ENCODE measurements at regions not wholly inside any gene's neighbourhood (a gene's known extent, or its start where the extent isn't known, plus 50 kb on each side); places are given as distances from the start of the nearest gene placed in this dataset.

GRCh38 chr4:159433337-159433736 is 330.5 kb downstream of the RAPGEF2 start:
- POLR2A ChIA-PET (ENCODE audit: partially characterized antibody): no interaction called here
- CTCF ChIA-PET (ENCODE audit: partially characterized antibody): interaction anchor here (1.2 kb wide), 1 partner anchor 13 kb away, joined by 6 read pairs; no protein-coding TSS in a partner anchor
- H4K91ac ChIP-seq (replicated peaks; ENCODE audit: insufficient read length, low read length): no peak overlapping the region
- TF ChIP-seq USF2 (IDR thresholded peaks at IDR 0.05; ENCODE audit: low read length) (no peak), KDM4A (IDR thresholded peaks at IDR 0.05; ENCODE audit: low read depth, low read length, severe bottlenecking) (no peak), SRF (IDR thresholded peaks at IDR 0.05; ENCODE audit: low read depth, low read length) (no peak), CREB1 (IDR thresholded peaks at IDR 0.05) (no peak), CTCF (IDR thresholded peaks at IDR 0.05; ENCODE audit: control extremely low read depth in 1 of 3, insufficient read depth in 1 of 3, low read depth in 1 of 3, low read length in 3 of 3) (no peak), POLR2AphosphoS5 (IDR thresholded peaks at IDR 0.05; ENCODE audit: low read depth, low read length) (no peak), MAFK (IDR thresholded peaks at IDR 0.05; ENCODE audit: low read depth, low read length) (no peak), NRF1 (IDR thresholded peaks at IDR 0.05; ENCODE audit: low read depth, low read length) (no peak), CHD2 (IDR thresholded peaks at IDR 0.05; ENCODE audit: low read length) (no peak), CBX5 (IDR thresholded peaks at IDR 0.05; ENCODE audit: low read depth, low read length) (no peak), NANOG (IDR thresholded peaks at IDR 0.05; ENCODE audit: insufficient read depth, low read depth, low read length, poor library complexity, severe bottlenecking) (no peak), BRCA1 (IDR thresholded peaks at IDR 0.05; ENCODE audit: low read depth, low read length) (no peak)

More at GRCh38 chr4:159433337-159433736, 330.5 kb downstream of the RAPGEF2 start:
- Histone ChIP-seq H4K5ac (ENCODE audit: insufficient read length, low read depth, low read length) (no peak overlapping the region), H2BK5ac (ENCODE audit: low read depth, low read length) (no peak overlapping the region), H3K56ac (replicated peaks; ENCODE audit: insufficient read length, low read depth, low read length) (no peak overlapping the region), H4K8ac (ENCODE audit: extremely low read depth, insufficient read depth, low read length) (no peak overlapping the region), H3K4me3 (ENCODE audit: extremely low read depth in 1 of 4, insufficient read depth in 2 of 4, low read depth in 3 of 4, low read length in 4 of 4) (no peak overlapping the region), H3K36me3 (ENCODE audit: control insufficient read depth in 2 of 4, insufficient read depth in 4 of 4, low read length in 3 of 4) (no peaks in the 10 kb centered on the region), H3K18ac (ENCODE audit: extremely low read depth, low read length) (no peak overlapping the region), H3K9ac (replicated peaks in 1 of 4; ENCODE audit: extremely low read depth in 1 of 4, low read depth in 3 of 4, low read length in 3 of 4) (no peak overlapping the region), H3K9me3 (ENCODE audit: insufficient read depth in 2 of 2, low read depth in 1 of 2, low read length in 1 of 2) (no peaks in the 10 kb centered on the region), H2AFZ (ENCODE audit: low read length) (no peak overlapping the region), H3K4me2 (ENCODE audit: insufficient read depth in 1 of 2, low read depth in 2 of 2, low read length in 2 of 2) (no peak overlapping the region), H2BK15ac (ENCODE audit: low read length) (no peak overlapping the region), H3K23me2 (ENCODE audit: low read depth, low read length) (peaks cover 2% of the 10 kb centered on the region; the same call in 1 of the 2 replicates), H3K79me2 (ENCODE audit: control insufficient read depth in 1 of 2, insufficient read depth in 2 of 2, low read length in 2 of 2) (no peaks in the 10 kb centered on the region), H2BK12ac (ENCODE audit: low read depth, low read length) (no peak overlapping the region), H3K23ac (ENCODE audit: insufficient read length) (no peak overlapping the region), H3K27me3 (replicated peaks in 1 of 4; ENCODE audit: control insufficient read depth in 3 of 4, extremely low read depth in 1 of 4, insufficient read depth in 3 of 4, low read length in 3 of 4) (no peaks in the 10 kb centered on the region), H2AK5ac (ENCODE audit: low read depth, low read length) (no peak overlapping the region), H3K4ac (replicated peaks; ENCODE audit: insufficient read length, low read depth, low read length) (no peak overlapping the region), H3K4me1 (replicated peaks in 1 of 4; ENCODE audit: control insufficient read depth in 3 of 4, insufficient read depth in 4 of 4, low read length in 3 of 4) (no peaks in the 10 kb centered on the region), H3K14ac (ENCODE audit: insufficient read length) (no peak overlapping the region), H3K27ac (ENCODE audit: low read depth, low read length) (no peak overlapping the region), H2BK120ac (replicated peaks; ENCODE audit: low read depth, low read length) (no peak overlapping the region), H2BK20ac (ENCODE audit: low read length) (no peak overlapping the region), H4K20me1 (replicated peaks in 1 of 2; ENCODE audit: control insufficient read depth in 1 of 2, insufficient read depth in 2 of 2, low read length in 2 of 2) (no peaks in the 10 kb centered on the region), H3K79me1 (ENCODE audit: low read depth, low read length) (no peaks in the 10 kb centered on the region)
- 89% methylated on average over 3 of the region's 3 CpGs; no CpG with 5 or more reads in 1 of the 2 experiments for WGBS, 2 experiments (ENCODE audit: extremely low coverage in 1 of 2, insufficient coverage in 1 of 2, insufficient read length in 1 of 2, insufficient replicate concordance in 2 of 2, low coverage in 1 of 2, low lambda C conversion rate in 2 of 2, missing lambda C conversion rate in 1 of 2)
- DNase-seq (ENCODE audit: low read depth in 1 of 2, low spot score in 2 of 2) (no peak), FAIRE-seq (no peak)

All from H1 (cell line).